IMR-90 (cell line): ENCODE measurements at regions not wholly inside any gene's neighbourhood (a gene's known extent, or its start where the extent isn't known, plus 50 kb on each side); places are given as distances from the start of the nearest gene placed in this dataset.

Experiments
- ATAC-seq: fragments of 200-7000 bp; cut with Tn5 transposase; 2 replicates; pipeline ENCODE4 v1.9.1; 2020; ENCODE audit warnings: low read depth, mild to moderate bottlenecking, moderate library complexity
- BruUV-seq: library from RNA; stranded (reverse); fragments of 400-500 nt; replicated peaks from 2 replicates; lab custom pipeline; 2021; lab: Mats Ljungman, UMichigan
- CTCF ChIA-PET: fragments of 300-600 bp; formaldehyde crosslinking; extraction: SDS; loops from one replicate; lab custom pipeline; 2021; ENCODE audit warnings: antibody characterized with exemption; lab: Yijun Ruan, JAX
- POLR2A ChIA-PET: fragments of 300-600 bp; sonication (Branson Sonifier 250); formaldehyde crosslinking; loops from one replicate; lab custom pipeline; 2022; ENCODE audit warnings: antibody characterized with exemption; ENCODE audit not compliant: unreplicated experiment; lab: Charles Lee
- DNase-seq: peaks from one replicate; pipeline ENCODE4 v3.0.0; 2013
- H2AFZ ChIP-seq: replicated peaks from 2 replicates; pipeline ENCODE3; 2013; ENCODE audit warnings: low read length, mild to moderate bottlenecking; ENCODE audit not compliant: poor library complexity
- H2AK5ac ChIP-seq: 2 replicates; pipeline ENCODE4 v1.6.1; 2013; ENCODE audit warnings: low read depth, low read length, inconsistent platforms
- H2AK9ac ChIP-seq: replicated peaks from 2 replicates; pipeline ENCODE3; 2013; ENCODE audit warnings: mild to moderate bottlenecking, low read depth, low read length, moderate library complexity; ENCODE audit not compliant: poor library complexity
- H2BK120ac ChIP-seq: 2 replicates; pipeline ENCODE4 v1.6.1; 2013; ENCODE audit warnings: low read depth, low read length, inconsistent platforms
- H2BK15ac ChIP-seq: 3 replicates; pipeline ENCODE4 v1.6.1; 2013; ENCODE audit warnings: low read depth, low read length, inconsistent platforms
- H2BK20ac ChIP-seq: 2 replicates; pipeline ENCODE4 v1.6.1; 2013; ENCODE audit warnings: low read depth, mild to moderate bottlenecking, inconsistent platforms, low read length, moderate library complexity
- H2BK5ac ChIP-seq: 2 replicates; pipeline ENCODE4 v1.6.1; 2013; ENCODE audit warnings: mild to moderate bottlenecking, low read depth, low read length, inconsistent platforms; ENCODE audit not compliant: poor library complexity, severe bottlenecking
- H3K14ac ChIP-seq: replicated peaks from 2 replicates; pipeline ENCODE4 v1.6.1; 2013; ENCODE audit warnings: low read depth, low read length, inconsistent platforms
- H3K18ac ChIP-seq: 2 replicates; pipeline ENCODE4 v1.6.1; 2013; ENCODE audit warnings: low read depth, low read length, control low read depth
- H3K23ac ChIP-seq: 2 replicates; pipeline ENCODE4 v1.6.1; 2013; ENCODE audit warnings: low read depth, low read length, inconsistent platforms
- H3K27ac ChIP-seq: 2 replicates; pipeline ENCODE4 v1.5.1; 2013; ENCODE audit warnings: mild to moderate bottlenecking, control low read depth, low read length; ENCODE audit not compliant: insufficient read depth
- H3K27me3 ChIP-seq: 2 replicates; pipeline ENCODE4 v1.6.1; 2013; ENCODE audit warnings: low read length; ENCODE audit not compliant: control insufficient read depth, insufficient read depth
- H3K36me3 ChIP-seq: 2 replicates; pipeline ENCODE4 v1.6.1; 2013; ENCODE audit warnings: low read length, mixed read lengths; ENCODE audit not compliant: control insufficient read depth, insufficient read depth
- H3K4ac ChIP-seq: 2 replicates; pipeline ENCODE4 v1.6.1; 2013; ENCODE audit warnings: low read depth, low read length, inconsistent platforms
- H3K4me1 ChIP-seq: 2 replicates; pipeline ENCODE4 v1.6.1; 2013; ENCODE audit warnings: low read length, mixed read lengths; ENCODE audit not compliant: control insufficient read depth, insufficient read depth
- H3K4me2 ChIP-seq: 2 replicates; pipeline ENCODE4 v1.6.1; 2013; ENCODE audit warnings: low read depth, mild to moderate bottlenecking, control low read depth, low read length, moderate library complexity
- H3K4me3 ChIP-seq: 2 replicates; pipeline ENCODE4 v1.5.1; 2013; ENCODE audit warnings: low read depth, mild to moderate bottlenecking, control low read depth, low read length, moderate library complexity; ENCODE audit not compliant: insufficient read depth
- H3K56ac ChIP-seq: 2 replicates; pipeline ENCODE4 v1.6.1; 2013; ENCODE audit warnings: low read length, inconsistent platforms; ENCODE audit not compliant: insufficient read depth; ENCODE audit errors: extremely low read depth
- H3K79me1 ChIP-seq, 2 experiments: 2 replicates each; pipeline ENCODE4 v1.6.1; 2013; ENCODE audit warnings: low read length in 2 of 2, inconsistent platforms in 1 of 2, low read depth in 1 of 2
- H3K9ac ChIP-seq: 2 replicates; pipeline ENCODE4 v1.6.1; 2013; ENCODE audit warnings: low read depth, low read length, control low read depth
- H3K9me1 ChIP-seq: 2 replicates; pipeline ENCODE4 v1.6.1; 2013; ENCODE audit warnings: low read length, inconsistent platforms; ENCODE audit not compliant: insufficient read depth
- H3K9me3 ChIP-seq: 2 replicates; pipeline ENCODE4 v1.6.1; 2013; ENCODE audit warnings: low read length; ENCODE audit not compliant: control insufficient read depth, insufficient read depth
- H4K20me1 ChIP-seq: 2 replicates; pipeline ENCODE4 v1.6.1; 2013; ENCODE audit warnings: low read length, inconsistent platforms; ENCODE audit not compliant: insufficient read depth
- H4K5ac ChIP-seq: 2 replicates; pipeline ENCODE4 v1.6.1; 2013; ENCODE audit warnings: mild to moderate bottlenecking, low read depth, low read length, control low read depth
- H4K8ac ChIP-seq, 2 experiments: 2 replicates each; pipeline ENCODE4 v1.6.1; 2013; ENCODE audit warnings: low read depth in 2 of 2, low read length in 2 of 2, control low read depth in 1 of 2, inconsistent platforms in 1 of 2
- H4K91ac ChIP-seq: 2 replicates; pipeline ENCODE4 v1.6.1; 2013; ENCODE audit warnings: low read depth, low read length, inconsistent platforms; ENCODE audit not compliant: insufficient read depth
- CEBPB ChIP-seq: IDR thresholded peaks from 2 replicates; pipeline ENCODE4 v1.6.1; 2012; ENCODE audit warnings: low read depth, low read length, improper control_type of control experiment
- CHD1 ChIP-seq: IDR thresholded peaks from 2 replicates; pipeline ENCODE4 v1.6.1; 2012; ENCODE audit warnings: low read depth, low read length, improper control_type of control experiment
- ELK1 ChIP-seq: fragments of 150-350 bp; IDR thresholded peaks from 2 replicates; pipeline ENCODE4 v1.6.1; 2016; ENCODE audit warnings: low read depth, mild to moderate bottlenecking, low read length, moderate library complexity, borderline replicate concordance
- MXI1 ChIP-seq: IDR thresholded peaks from 2 replicates; pipeline ENCODE4 v1.6.1; 2012; ENCODE audit warnings: low read depth, mild to moderate bottlenecking, low read length, moderate library complexity, borderline replicate concordance
- NFE2L2 ChIP-seq: fragments of 150-350 bp; IDR thresholded peaks from 2 replicates; pipeline ENCODE4 v1.6.1; 2016; ENCODE audit warnings: low read depth, mild to moderate bottlenecking, low read length
- POLR2A ChIP-seq: IDR thresholded peaks from 2 replicates; pipeline ENCODE4 v1.6.1; 2012; ENCODE audit warnings: mild to moderate bottlenecking, low read depth, low read length
- RFX5 ChIP-seq: IDR thresholded peaks from 2 replicates; pipeline ENCODE4 v1.8.0; 2012; ENCODE audit warnings: low read depth, mild to moderate bottlenecking, low read length, moderate library complexity
- WGBS, 2 experiments: methylation state at CpG; one replicate each; pipeline versions ENCODE4 v1.1.5 to v1.1.7; 2013; ENCODE audit warnings: missing lambda C conversion rate in 2 of 2; ENCODE audit not compliant: insufficient read length in 1 of 2; ENCODE audit errors: extremely low coverage in 2 of 2; 5-methylcytosine and 5-hydroxymethylcytosine counted together
- dilution Hi-C: fragments of 300-500 bp; cut with HindIII; formaldehyde crosslinking; loops from one replicate; pipeline ENCODE4 v1.14.3; 2018; ENCODE audit warnings: low sequenced_read_pairs; ENCODE audit not compliant: unreplicated experiment
- in situ Hi-C: fragments of 300-500 bp; cut with MboI; formaldehyde crosslinking; loops from 3 replicates; pipeline ENCODE4 v1.14.3; 2019; ENCODE audit warnings: low sequenced_read_pairs, inconsistent platforms, mixed read lengths
- intact Hi-C: fragments of 100-400 bp; cut with micrococcal nuclease; formaldehyde crosslinking; loops from 2 replicates; pipeline ENCODE4 v1.10.0; 2022

GRCh38 chr17:73733517-73733916, 89.3 kb upstream of the SDK2 start:
- CTCF ChIA-PET, result interaction anchor here (0.6 kb wide), 1 partner anchor 942 kb away, joined by 7 read pairs; no protein-coding TSS in a partner anchor
- Histone ChIP-seq H3K4me3 (no peak overlapping the region), H4K5ac (no peak overlapping the region), H3K18ac (no peak overlapping the region), H3K4ac (no peak overlapping the region), H3K14ac (no peak overlapping the region), H4K8ac (no peak overlapping the region), H3K23ac (no peak overlapping the region), H2BK20ac (no peak overlapping the region), H3K27me3 (no peaks in the 10 kb centered on the region), H2BK5ac (no peak overlapping the region), H3K4me2 (no peak overlapping the region), H2BK15ac (no peak overlapping the region), H3K56ac (no peak overlapping the region), H3K79me1 (no peaks in the 10 kb centered on the region), H3K36me3 (no peaks in the 10 kb centered on the region), H2BK120ac (no peak overlapping the region), H4K91ac (no peak overlapping the region), H2AK5ac (no peak overlapping the region), H3K4me1 (no peaks in the 10 kb centered on the region), H4K20me1 (no peaks in the 10 kb centered on the region), H2AFZ (no peak overlapping the region), H3K27ac (no peak overlapping the region), H3K9me3 (peaks cover 24% of the 10 kb centered on the region), H3K9ac (no peak overlapping the region), H3K9me1 (no peaks in the 10 kb centered on the region), H2AK9ac (no peak overlapping the region)
- POLR2A ChIA-PET, result no interaction called here
- ATAC-seq (no peak), DNase-seq (no peak)
- no TSS peak for BruUV-seq
- WGBS, 2 experiments, result no CpG with 5 or more reads among the region's 1 CpG
- dilution Hi-C loops (no loop called here), in situ Hi-C loops (no loop called here), intact Hi-C loops (no loop called here)
- TF ChIP-seq CHD1 (no peak), CEBPB (no peak), ELK1 (no peak), RFX5 (no peak), MXI1 (no peak), NFE2L2 (no peak), POLR2A (no peak)
